GM12878 (cell line): ENCODE measurements at regions not wholly inside any gene's neighbourhood (a gene's known extent, or its start where the extent isn't known, plus 50 kb on each side); places are given as distances from the start of the nearest gene placed in this dataset.

Experiments used
- BHLHE40 ChIP-seq, 2 experiments: fragments of 450-650 bp in 1 of 2; IDR thresholded peaks; 2 replicates each; pipeline ENCODE4 v1.6.1; 2011 to 2017; ENCODE audit warnings: low read depth in 2 of 2, borderline replicate concordance in 1 of 2, improper control_type of control experiment in 1 of 2, low read length in 1 of 2, mild to moderate bottlenecking in 1 of 2
- EED ChIP-seq: sonication (generic); IDR thresholded peaks from 2 replicates; pipeline ENCODE4 v1.6.1; 2016; ENCODE audit warnings: antibody characterized with exemption, low read depth
- EP300 ChIP-seq, 2 experiments: fragments of 150-350 bp in 1 of 2; IDR thresholded peaks; 2 replicates each; pipeline ENCODE4 v1.6.1; 2011 to 2012; ENCODE audit warnings: low read depth in 2 of 2, low read length in 2 of 2, borderline replicate concordance in 1 of 2, improper control_type of control experiment in 1 of 2, inconsistent platforms in 1 of 2; ENCODE audit not compliant: control insufficient read depth in 1 of 2
- ESRRA ChIP-seq: IDR thresholded peaks from 2 replicates; pipeline ENCODE4 v1.6.1; 2012; ENCODE audit warnings: mild to moderate bottlenecking, low read length, improper control_type of control experiment
- IKZF1 ChIP-seq: fragments of 450-650 bp; conservative IDR thresholded peaks from 2 replicates; pipeline ENCODE4 v1.6.1; 2017; ENCODE audit warnings: antibody characterized with exemption, mild to moderate bottlenecking
- NR2C1 ChIP-seq: fragments of 450-650 bp; IDR thresholded peaks from 2 replicates; pipeline ENCODE4 v1.6.1; 2017; ENCODE audit warnings: antibody characterized with exemption, mild to moderate bottlenecking, moderate library complexity
- POLR2AphosphoS2 ChIP-seq: IDR thresholded peaks from 2 replicates; pipeline ENCODE4 v1.6.1; 2011; ENCODE audit warnings: low read depth, mild to moderate bottlenecking, low read length, improper control_type of control experiment, moderate library complexity
- POLR2AphosphoS5 ChIP-seq: IDR thresholded peaks from 2 replicates; pipeline ENCODE4 v1.6.1; 2011; ENCODE audit warnings: mild to moderate bottlenecking, low read length, inconsistent platforms
- SMC3 ChIP-seq: IDR thresholded peaks from 2 replicates; pipeline ENCODE4 v1.6.1; 2011; ENCODE audit warnings: low read length, improper control_type of control experiment, borderline replicate concordance
- YY1 ChIP-seq: IDR thresholded peaks from 2 replicates; pipeline ENCODE4 v1.6.1; 2011; ENCODE audit warnings: low read depth, mild to moderate bottlenecking, low read length
- TF ChIP-seq, protein P1 (sequence below): IDR thresholded peaks from 2 replicates; pipeline ENCODE4 v1.6.1; 2012; ENCODE audit warnings: low read depth, low read length, improper control_type of control experiment
- TF ChIP-seq, protein P2 (sequence below), 3 experiments: IDR thresholded peaks in 2 of 3; conservative IDR thresholded peaks in 1 of 3; 2 replicates each; pipeline ENCODE4 v1.5.1; 2011; ENCODE audit warnings: low read depth in 3 of 3, low read length in 3 of 3, mild to moderate bottlenecking in 3 of 3, control low read depth in 2 of 3, moderate library complexity in 2 of 3, inconsistent platforms in 1 of 3, mixed read lengths in 1 of 3; ENCODE audit not compliant: control insufficient read depth in 2 of 3, insufficient read depth in 1 of 3; ENCODE audit errors: extremely low read depth in 1 of 3
- TF ChIP-seq, protein P3 (sequence below): fragments of 450-650 bp; IDR thresholded peaks from 2 replicates; pipeline ENCODE4 v1.6.1; 2017; ENCODE audit warnings: low read depth, mild to moderate bottlenecking, moderate library complexity

DNA sequence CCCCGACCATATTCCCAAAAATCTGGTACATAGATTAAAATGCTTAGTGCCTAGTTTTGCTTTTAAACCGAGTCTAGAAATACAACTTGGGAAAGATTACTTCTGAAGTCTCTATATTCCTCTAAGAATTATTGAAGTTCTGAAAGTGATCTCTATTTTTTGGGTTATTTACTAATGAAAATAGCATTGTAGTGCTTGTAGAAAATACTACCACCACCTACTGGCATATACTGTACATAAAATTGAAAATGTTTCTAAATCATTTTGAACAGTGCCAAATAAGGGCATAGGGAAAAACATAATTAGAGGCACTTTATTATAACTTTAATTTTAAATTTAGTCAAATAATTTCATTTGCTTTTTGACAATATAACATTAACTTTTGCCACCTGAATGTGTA lies 1399.6 kb upstream of the ZEB2 start:
- TF ChIP-seq POLR2AphosphoS5, result no peak
- no peak for TF ChIP-seq EED
- TF ChIP-seq YY1, result no peak
- no peak for TF ChIP-seq SMC3
- TF ChIP-seq, protein P1, sequence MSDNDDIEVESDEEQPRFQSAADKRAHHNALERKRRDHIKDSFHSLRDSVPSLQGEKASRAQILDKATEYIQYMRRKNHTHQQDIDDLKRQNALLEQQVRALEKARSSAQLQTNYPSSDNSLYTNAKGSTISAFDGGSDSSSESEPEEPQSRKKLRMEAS, result no peak
- no peak for TF ChIP-seq BHLHE40 (IDR thresholded peaks at IDR 0.05; ENCODE audit: borderline replicate concordance in 1 of 2, low read depth in 2 of 2, low read length in 1 of 2)
- no peak for TF ChIP-seq NR2C1
- TF ChIP-seq IKZF1, result no peak
- TF ChIP-seq, protein P2, sequence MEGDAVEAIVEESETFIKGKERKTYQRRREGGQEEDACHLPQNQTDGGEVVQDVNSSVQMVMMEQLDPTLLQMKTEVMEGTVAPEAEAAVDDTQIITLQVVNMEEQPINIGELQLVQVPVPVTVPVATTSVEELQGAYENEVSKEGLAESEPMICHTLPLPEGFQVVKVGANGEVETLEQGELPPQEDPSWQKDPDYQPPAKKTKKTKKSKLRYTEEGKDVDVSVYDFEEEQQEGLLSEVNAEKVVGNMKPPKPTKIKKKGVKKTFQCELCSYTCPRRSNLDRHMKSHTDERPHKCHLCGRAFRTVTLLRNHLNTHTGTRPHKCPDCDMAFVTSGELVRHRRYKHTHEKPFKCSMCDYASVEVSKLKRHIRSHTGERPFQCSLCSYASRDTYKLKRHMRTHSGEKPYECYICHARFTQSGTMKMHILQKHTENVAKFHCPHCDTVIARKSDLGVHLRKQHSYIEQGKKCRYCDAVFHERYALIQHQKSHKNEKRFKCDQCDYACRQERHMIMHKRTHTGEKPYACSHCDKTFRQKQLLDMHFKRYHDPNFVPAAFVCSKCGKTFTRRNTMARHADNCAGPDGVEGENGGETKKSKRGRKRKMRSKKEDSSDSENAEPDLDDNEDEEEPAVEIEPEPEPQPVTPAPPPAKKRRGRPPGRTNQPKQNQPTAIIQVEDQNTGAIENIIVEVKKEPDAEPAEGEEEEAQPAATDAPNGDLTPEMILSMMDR (IDR thresholded peaks at IDR 0.05 in 2 of 3, conservative IDR thresholded peaks at IDR 0.05 in 1 of 3; ENCODE audit: control insufficient read depth in 2 of 3, extremely low read depth in 1 of 3, insufficient read depth in 1 of 3, low read depth in 3 of 3, low read length in 3 of 3), result no peak
- TF ChIP-seq, protein P3, sequence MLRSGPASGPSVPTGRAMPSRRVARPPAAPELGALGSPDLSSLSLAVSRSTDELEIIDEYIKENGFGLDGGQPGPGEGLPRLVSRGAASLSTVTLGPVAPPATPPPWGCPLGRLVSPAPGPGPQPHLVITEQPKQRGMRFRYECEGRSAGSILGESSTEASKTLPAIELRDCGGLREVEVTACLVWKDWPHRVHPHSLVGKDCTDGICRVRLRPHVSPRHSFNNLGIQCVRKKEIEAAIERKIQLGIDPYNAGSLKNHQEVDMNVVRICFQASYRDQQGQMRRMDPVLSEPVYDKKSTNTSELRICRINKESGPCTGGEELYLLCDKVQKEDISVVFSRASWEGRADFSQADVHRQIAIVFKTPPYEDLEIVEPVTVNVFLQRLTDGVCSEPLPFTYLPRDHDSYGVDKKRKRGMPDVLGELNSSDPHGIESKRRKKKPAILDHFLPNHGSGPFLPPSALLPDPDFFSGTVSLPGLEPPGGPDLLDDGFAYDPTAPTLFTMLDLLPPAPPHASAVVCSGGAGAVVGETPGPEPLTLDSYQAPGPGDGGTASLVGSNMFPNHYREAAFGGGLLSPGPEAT, result no peak
- no peak for TF ChIP-seq ESRRA
- TF ChIP-seq EP300 (IDR thresholded peaks at IDR 0.05; ENCODE audit: borderline replicate concordance in 1 of 2, control insufficient read depth in 1 of 2, low read depth in 2 of 2, low read length in 2 of 2), result no peak
- TF ChIP-seq POLR2AphosphoS2, result no peak
